Liver (tissue), 3 donors: ENCODE measurements at regions not wholly inside any gene's neighbourhood (a gene's known extent, or its start where the extent isn't known, plus 50 kb on each side); places are given as distances from the start of the nearest gene placed in this dataset.

ENCODE experiments used
- ATF3 ChIP-seq: IDR thresholded peaks from 2 replicates; pipeline ENCODE4 v1.6.1; 2016; ENCODE audit warnings: antibody characterized with exemption
- CTCF ChIP-seq: fragments of 150-350 bp; IDR thresholded peaks from 2 replicates; pipeline ENCODE4 v1.5.1; 2017; ENCODE audit warnings: improper control_type of control experiment, low read depth, low read length; ENCODE audit not compliant: missing input control
- FOXA1 ChIP-seq: IDR thresholded peaks from 2 replicates; pipeline ENCODE4 v1.6.1; 2016; ENCODE audit warnings: antibody characterized with exemption
- GABPA ChIP-seq, 2 donors: IDR thresholded peaks in 1 of 2; conservative IDR thresholded peaks in 1 of 2; 2 replicates each; pipeline ENCODE4 v1.6.1; 2016; ENCODE audit warnings: antibody characterized with exemption in 2 of 2, mild to moderate bottlenecking in 1 of 2, moderate library complexity in 1 of 2
- JUND ChIP-seq, 2 donors: IDR thresholded peaks; 2 replicates each; pipeline ENCODE4 v1.6.1; 2016; ENCODE audit warnings: antibody characterized with exemption in 2 of 2
- RAD21 ChIP-seq, 2 donors: IDR thresholded peaks; 2 replicates each; pipeline ENCODE4 v1.6.1; 2016; ENCODE audit warnings: antibody characterized with exemption in 2 of 2, mild to moderate bottlenecking in 2 of 2
- RXRA ChIP-seq, 2 donors: IDR thresholded peaks; 2 replicates each; pipeline ENCODE4 v1.6.1; 2017 to 2018; ENCODE audit warnings: antibody characterized with exemption in 2 of 2, mild to moderate bottlenecking in 1 of 2
- TAF1 ChIP-seq: conservative IDR thresholded peaks from 2 replicates; pipeline ENCODE4 v1.6.1; 2016; ENCODE audit warnings: antibody characterized with exemption, mild to moderate bottlenecking
- YY1 ChIP-seq: IDR thresholded peaks from 2 replicates; pipeline ENCODE4 v1.6.1; 2016; ENCODE audit warnings: antibody characterized with exemption, mild to moderate bottlenecking
- TF ChIP-seq, protein P1 (sequence below): IDR thresholded peaks from 2 replicates; pipeline ENCODE4 v1.6.1; 2016; ENCODE audit warnings: antibody characterized with exemption, mild to moderate bottlenecking
- TF ChIP-seq, protein P2 (sequence below): IDR thresholded peaks from 2 replicates; pipeline ENCODE4 v1.6.1; 2016; ENCODE audit warnings: antibody characterized with exemption
- donor health status: healthy.
- donor health status: healthy.

DNA sequence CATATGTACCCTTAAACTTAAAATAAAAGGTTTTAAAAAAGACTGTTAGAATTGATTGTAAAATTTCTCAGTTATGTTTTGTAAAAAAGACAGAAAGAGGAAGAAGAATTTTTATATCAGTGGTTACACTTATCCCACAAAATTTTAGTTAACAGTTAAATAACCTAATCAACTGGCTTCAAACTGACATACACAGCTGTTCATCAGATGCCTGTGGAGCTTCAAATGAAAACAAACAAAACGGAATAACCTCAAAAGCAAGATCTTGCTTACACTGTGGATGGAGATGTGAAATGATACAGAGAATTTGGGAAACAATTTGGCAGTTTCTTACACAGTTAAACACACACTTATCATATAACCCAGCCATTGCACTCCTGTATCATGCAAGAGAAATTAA, 521.0 kb downstream of the ETS1 start:
- TF ChIP-seq CTCF (no peak), GABPA (IDR thresholded peaks at IDR 0.05 in 1 of 2, conservative IDR thresholded peaks at IDR 0.05 in 1 of 2) (no peak), RXRA (IDR thresholded peaks at IDR 0.05) (no peak), TAF1 (no peak), YY1 (no peak), ATF3 (no peak), RAD21 (IDR thresholded peaks at IDR 0.05) (no peak), FOXA1 (no peak), JUND (IDR thresholded peaks at IDR 0.05) (no peak)
- TF ChIP-seq, protein P1, sequence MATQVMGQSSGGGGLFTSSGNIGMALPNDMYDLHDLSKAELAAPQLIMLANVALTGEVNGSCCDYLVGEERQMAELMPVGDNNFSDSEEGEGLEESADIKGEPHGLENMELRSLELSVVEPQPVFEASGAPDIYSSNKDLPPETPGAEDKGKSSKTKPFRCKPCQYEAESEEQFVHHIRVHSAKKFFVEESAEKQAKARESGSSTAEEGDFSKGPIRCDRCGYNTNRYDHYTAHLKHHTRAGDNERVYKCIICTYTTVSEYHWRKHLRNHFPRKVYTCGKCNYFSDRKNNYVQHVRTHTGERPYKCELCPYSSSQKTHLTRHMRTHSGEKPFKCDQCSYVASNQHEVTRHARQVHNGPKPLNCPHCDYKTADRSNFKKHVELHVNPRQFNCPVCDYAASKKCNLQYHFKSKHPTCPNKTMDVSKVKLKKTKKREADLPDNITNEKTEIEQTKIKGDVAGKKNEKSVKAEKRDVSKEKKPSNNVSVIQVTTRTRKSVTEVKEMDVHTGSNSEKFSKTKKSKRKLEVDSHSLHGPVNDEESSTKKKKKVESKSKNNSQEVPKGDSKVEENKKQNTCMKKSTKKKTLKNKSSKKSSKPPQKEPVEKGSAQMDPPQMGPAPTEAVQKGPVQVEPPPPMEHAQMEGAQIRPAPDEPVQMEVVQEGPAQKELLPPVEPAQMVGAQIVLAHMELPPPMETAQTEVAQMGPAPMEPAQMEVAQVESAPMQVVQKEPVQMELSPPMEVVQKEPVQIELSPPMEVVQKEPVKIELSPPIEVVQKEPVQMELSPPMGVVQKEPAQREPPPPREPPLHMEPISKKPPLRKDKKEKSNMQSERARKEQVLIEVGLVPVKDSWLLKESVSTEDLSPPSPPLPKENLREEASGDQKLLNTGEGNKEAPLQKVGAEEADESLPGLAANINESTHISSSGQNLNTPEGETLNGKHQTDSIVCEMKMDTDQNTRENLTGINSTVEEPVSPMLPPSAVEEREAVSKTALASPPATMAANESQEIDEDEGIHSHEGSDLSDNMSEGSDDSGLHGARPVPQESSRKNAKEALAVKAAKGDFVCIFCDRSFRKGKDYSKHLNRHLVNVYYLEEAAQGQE: no peak
- TF ChIP-seq, protein P2, sequence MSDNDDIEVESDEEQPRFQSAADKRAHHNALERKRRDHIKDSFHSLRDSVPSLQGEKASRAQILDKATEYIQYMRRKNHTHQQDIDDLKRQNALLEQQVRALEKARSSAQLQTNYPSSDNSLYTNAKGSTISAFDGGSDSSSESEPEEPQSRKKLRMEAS: no peak
